ENCODE measurements at regions not wholly inside any gene's neighbourhood (a gene's known extent, or its start where the extent isn't known, plus 50 kb on each side); places are given as distances from the start of the nearest gene placed in this dataset.

DNA sequence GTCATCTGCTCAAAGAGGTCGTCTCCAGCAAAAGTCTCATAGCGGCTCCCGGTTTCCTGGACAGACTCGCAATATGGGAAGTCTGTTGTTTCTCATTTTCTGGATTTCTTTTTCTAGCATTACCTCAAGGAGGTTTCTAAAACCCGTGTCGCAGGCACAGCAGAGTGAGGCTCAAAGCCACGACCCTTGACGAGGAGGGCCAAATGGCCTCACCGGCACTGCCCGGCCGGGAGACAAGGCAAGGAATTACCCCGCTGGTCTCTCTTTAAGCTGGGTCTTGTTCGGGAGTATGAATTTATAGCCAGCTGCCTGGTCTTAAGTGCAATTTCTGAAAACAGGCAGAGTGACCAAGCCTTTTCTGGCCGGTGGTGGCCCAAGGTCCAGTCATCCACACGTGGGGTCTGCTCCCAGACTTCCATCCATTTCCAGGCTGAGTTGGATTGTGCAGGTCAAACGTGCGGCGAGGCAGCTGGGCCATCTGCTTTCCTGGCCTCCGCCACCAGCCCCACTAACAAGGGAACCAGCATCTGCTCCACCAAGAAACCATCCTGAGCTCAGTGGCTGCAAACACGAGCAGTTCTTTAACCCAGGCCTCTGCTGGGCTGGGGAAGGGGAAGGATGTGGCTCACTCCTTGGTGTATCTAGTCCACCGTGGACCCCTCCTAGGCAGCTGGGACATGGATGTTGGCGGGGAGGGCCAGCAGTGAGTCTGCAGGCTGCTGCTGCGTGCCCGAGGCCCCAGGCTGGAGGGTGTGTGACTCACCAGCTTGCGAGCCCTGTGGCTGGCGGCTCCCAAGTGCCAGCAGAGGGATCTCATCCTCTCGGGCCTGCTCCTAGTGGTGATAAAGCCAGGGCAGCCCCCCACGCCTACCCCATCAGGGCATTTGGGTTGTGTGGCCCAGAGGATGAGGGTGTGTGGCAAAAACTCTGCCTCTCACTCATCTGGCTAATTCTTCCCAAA lies 55.6 kb upstream of the COL5A1 start:
- Histone ChIP-seq H3K27ac (peak overlapping the region; percentile 46), H3K9me3 (ENCODE audit: severe bottlenecking) (no peaks in the 10 kb centered on the region), H3K4me3 (ENCODE audit: low read depth, low read length) (no peak overlapping the region), H3K27me3 (ENCODE audit: insufficient read depth, low read depth, severe bottlenecking) (no peaks in the 10 kb centered on the region), H3K36me3 (no peaks in the 10 kb centered on the region)
- peak; percentile 43 for DNase-seq
- TF ChIP-seq CTCF (IDR thresholded peaks at IDR 0.05; ENCODE audit: low read depth, low read length) = 0 out of 2 replicates have a peak, but pooled peaks have one; percentile 8

- Histone ChIP-seq H3K27me3 (ENCODE audit: insufficient read depth, low read depth, severe bottlenecking) (no peaks in the 10 kb centered on the region), H3K9me3 (ENCODE audit: severe bottlenecking) (no peaks in the 10 kb centered on the region)
These were observed 51.9 kb upstream of the COL5A1 start for GRCh38 chr9:134589748-134590147.

DNA sequence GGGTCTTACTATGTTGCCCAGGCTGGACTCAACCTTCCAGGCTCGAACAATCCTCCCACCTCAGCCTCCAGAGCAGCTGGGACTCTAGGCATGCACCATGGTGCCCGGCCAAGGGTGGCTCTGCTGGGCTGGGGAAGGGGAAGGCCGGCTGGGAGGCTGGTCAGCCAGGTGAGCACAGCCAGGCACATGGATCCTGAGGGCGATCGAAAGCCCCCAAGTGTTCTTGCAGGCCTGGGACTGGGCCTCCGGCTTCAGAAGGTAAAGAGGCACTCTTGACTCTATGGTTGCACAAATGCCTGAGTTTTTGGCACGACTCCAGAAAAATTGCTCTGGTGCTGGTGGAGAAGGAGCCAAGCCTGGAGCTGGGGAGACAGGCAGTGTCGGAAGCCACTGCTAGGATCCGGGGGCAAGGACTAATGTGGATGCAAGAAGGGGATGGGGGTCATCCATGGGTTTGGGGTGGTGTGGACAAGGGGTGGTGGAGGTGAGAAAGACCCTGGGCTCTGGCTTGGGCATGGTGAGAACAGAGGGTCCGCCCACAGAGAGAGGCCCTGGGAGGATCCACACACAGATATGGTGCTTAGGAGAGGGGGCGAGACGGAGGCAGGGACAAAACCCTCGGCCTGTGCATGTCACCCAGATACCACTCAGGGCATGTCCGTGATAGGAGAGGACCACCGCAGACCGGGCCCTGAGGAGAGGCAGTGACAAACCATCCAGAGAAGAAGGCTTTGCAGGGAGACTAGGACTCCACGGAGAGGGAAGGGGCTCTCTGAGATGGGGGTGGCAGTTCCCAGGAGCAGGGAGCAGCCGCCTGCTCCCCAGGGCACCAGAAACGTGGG lies 51.1 kb upstream of the COL5A1 start:
- no peak for DNase-seq
- Histone ChIP-seq H3K4me3 (ENCODE audit: low read depth, low read length) (no peak overlapping the region), H3K27ac (peak overlapping the region; percentile 23), H3K9me3 (ENCODE audit: severe bottlenecking) (no peaks in the 10 kb centered on the region), H3K27me3 (ENCODE audit: insufficient read depth, low read depth, severe bottlenecking) (no peaks in the 10 kb centered on the region), H3K36me3 (no peaks in the 10 kb centered on the region)
- TF ChIP-seq CTCF (IDR thresholded peaks at IDR 0.05; ENCODE audit: low read depth, low read length) = no peak

More at GRCh38 chr9:134589748-134590147, 51.9 kb upstream of the COL5A1 start:
- H3K4me3 ChIP-seq (ENCODE audit: low read depth, low read length) = no peak overlapping the region
- no peaks in the 10 kb centered on the region for H3K36me3 ChIP-seq
- no peak for TF ChIP-seq CTCF (IDR thresholded peaks at IDR 0.05; ENCODE audit: low read depth, low read length)
- no peak for DNase-seq
- no peak overlapping the region for H3K27ac ChIP-seq

- no peak overlapping the region for H3K4me3 ChIP-seq (ENCODE audit: low read depth, low read length)
- DNase-seq = peak; percentile 53
These were observed 50.5 kb upstream of the COL5A1 start for GRCh38 chr9:134591082-134591571.

DNA sequence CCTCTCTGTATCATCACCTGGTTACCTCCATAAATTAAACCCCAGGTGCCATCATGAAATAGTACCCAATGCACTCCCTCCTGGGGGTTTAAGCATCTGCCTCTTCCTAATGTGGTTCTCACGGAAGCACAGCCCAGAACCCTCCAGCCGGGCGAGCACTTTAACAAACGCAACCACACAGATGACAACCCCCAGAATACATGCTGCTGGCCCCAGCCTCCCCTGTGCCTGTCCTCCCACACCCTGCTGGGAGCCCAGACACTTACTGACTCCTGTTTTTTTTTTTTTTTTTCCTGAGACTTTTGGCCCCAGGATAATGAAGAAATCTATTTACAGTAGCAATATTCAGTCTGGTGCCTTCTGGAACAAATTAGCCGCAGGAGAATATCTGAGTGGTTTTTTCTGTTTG lies 50.0 kb upstream of the COL5A1 start:
- peak overlapping the region; percentile 23 for H3K27ac ChIP-seq
- DNase-seq = no peak
- H3K4me3 ChIP-seq (ENCODE audit: low read depth, low read length) = no peak overlapping the region
- TF ChIP-seq CTCF (IDR thresholded peaks at IDR 0.05; ENCODE audit: low read depth, low read length) = no peak
- no peaks in the 10 kb centered on the region for H3K27me3 ChIP-seq (ENCODE audit: insufficient read depth, low read depth, severe bottlenecking)
- no peaks in the 10 kb centered on the region for H3K36me3 ChIP-seq
- H3K9me3 ChIP-seq (ENCODE audit: severe bottlenecking) = no peaks in the 10 kb centered on the region

More at GRCh38 chr9:134591082-134591571, 50.5 kb upstream of the COL5A1 start:
- H3K9me3 ChIP-seq (ENCODE audit: severe bottlenecking) = no peaks in the 10 kb centered on the region
- no peaks in the 10 kb centered on the region for H3K27me3 ChIP-seq (ENCODE audit: insufficient read depth, low read depth, severe bottlenecking)
- H3K36me3 ChIP-seq = no peaks in the 10 kb centered on the region
- no peak for TF ChIP-seq CTCF (IDR thresholded peaks at IDR 0.05; ENCODE audit: low read depth, low read length)
- H3K27ac ChIP-seq = peak overlapping the region; percentile 23
